GM12878 (cell line): ENCODE measurements at regions not wholly inside any gene's neighbourhood (a gene's known extent, or its start where the extent isn't known, plus 50 kb on each side); places are given as distances from the start of the nearest gene placed in this dataset.
"Not testable (repeated sequence)": the region's sequence is repeated elsewhere in the genome, so short reads cannot be mapped to it uniquely, and the experiment has no call there.

Experiments used
- ATAC-seq: fragments of 200-7000 bp; cut with Tn5 transposase; 3 replicates; pipeline ENCODE4 v1.9.1; 2020; ENCODE audit warnings: mild to moderate bottlenecking, moderate library complexity
- BruUV-seq: library from RNA; stranded (reverse); fragments of 400-500 nt; replicated peaks from 2 replicates; lab custom pipeline; 2021; lab: Mats Ljungman, UMichigan
- CTCF ChIA-PET: fragments of 300-600 bp; sonication (Branson Sonifier 250); formaldehyde crosslinking; extraction: SDS; loops from one replicate; lab custom pipeline; 2021; ENCODE audit warnings: inconsistent platforms; lab: Yijun Ruan, JAX
- POLR2A ChIA-PET: fragments of 350-600 bp; formaldehyde crosslinking; extraction: SDS; loops from one replicate; lab custom pipeline; 2021; ENCODE audit warnings: inconsistent platforms; lab: Charles Lee
- RAD21 ChIA-PET: fragments of 300-600 bp; sonication (Branson Sonifier 250); formaldehyde crosslinking; loops from one replicate; lab custom pipeline; 2023; ENCODE audit warnings: antibody characterized with exemption; ENCODE audit not compliant: unreplicated experiment; lab: Charles Lee
- SMC1A ChIA-PET: fragments of 300-600 bp; sonication (Branson Sonifier 250); formaldehyde crosslinking; loops from one replicate; lab custom pipeline; 2023; ENCODE audit not compliant: unreplicated experiment, uncharacterized antibody; lab: Charles Lee
- DNase-seq: peaks from one replicate; pipeline ENCODE4 v3.0.0-alpha.2; 2011; ENCODE audit warnings: low read depth, low spot score
- FAIRE-seq: peaks from 3 replicates; lab custom pipeline; 2011; peaks lifted over from hg19 to GRCh38; lab: Jason Lieb, UNC
- H2AFZ ChIP-seq: 2 replicates; pipeline ENCODE4 v1.6.0; 2011; ENCODE audit warnings: low read depth, low read length, control low read depth; ENCODE audit not compliant: control insufficient read depth
- H3K27ac ChIP-seq: 2 replicates; pipeline ENCODE4 v1.5.1; 2011; ENCODE audit warnings: control low read depth; ENCODE audit not compliant: control insufficient read depth, insufficient read depth
- H3K27me3 ChIP-seq, 2 experiments: replicated peaks in 1 of 2; 2 replicates each; pipeline versions ENCODE4 v1.6.0 to v1.6.1; 2011; ENCODE audit warnings: low read length in 1 of 2; ENCODE audit not compliant: control insufficient read depth in 2 of 2, insufficient read depth in 2 of 2
- H3K36me3 ChIP-seq, 2 experiments: 2 replicates each; pipeline ENCODE4 v1.5.1; 2011; ENCODE audit warnings: low read length in 1 of 2; ENCODE audit not compliant: control insufficient read depth in 2 of 2, insufficient read depth in 2 of 2
- H3K4me1 ChIP-seq: 2 replicates; pipeline ENCODE4 v1.6.1; 2011; ENCODE audit warnings: mild to moderate bottlenecking, low read length, moderate library complexity, mixed read lengths; ENCODE audit not compliant: control insufficient read depth, insufficient read depth
- H3K4me2 ChIP-seq: 2 replicates; pipeline ENCODE4 v1.6.0; 2011; ENCODE audit warnings: control low read depth; ENCODE audit not compliant: control insufficient read depth, insufficient read depth
- H3K4me3 ChIP-seq: fragments of 200-600 bp; sonication (generic); 2 replicates; pipeline ENCODE4 v1.5.1; 2016
- H3K79me2 ChIP-seq: 2 replicates; pipeline ENCODE4 v1.6.0; 2011; ENCODE audit warnings: low read length; ENCODE audit not compliant: control insufficient read depth, insufficient read depth
- H3K9ac ChIP-seq: 2 replicates; pipeline ENCODE4 v1.8.0; 2011; ENCODE audit warnings: low read length, control low read depth, mixed read lengths; ENCODE audit not compliant: control insufficient read depth, insufficient read depth
- H3K9me3 ChIP-seq: replicated peaks from 3 replicates; pipeline ENCODE4 v1.5.1; 2011; ENCODE audit warnings: mild to moderate bottlenecking, low read length; ENCODE audit not compliant: control insufficient read depth, insufficient read depth
- H4K20me1 ChIP-seq: 2 replicates; pipeline ENCODE4 v1.6.0; 2011; ENCODE audit not compliant: control insufficient read depth, insufficient read depth
- WGBS: methylation state at CpG from one replicate; pipeline ENCODE4 v1.1.6; 2016; ENCODE audit warnings: low lambda C conversion rate; ENCODE audit not compliant: insufficient replicate concordance, insufficient coverage; ENCODE audit errors: missing lambda C conversion rate; 5-methylcytosine and 5-hydroxymethylcytosine counted together
- in situ Hi-C: fragments of 300-500 bp; cut with MboI; formaldehyde crosslinking; loops from 9 replicates; pipeline ENCODE4 v1.14.3; 2018; ENCODE audit warnings: mixed read lengths
- intact Hi-C: fragments of 100-400 bp; cut with micrococcal nuclease; formaldehyde crosslinking; loops from one replicate; pipeline ENCODE4 v1.14.2; 2022; ENCODE audit not compliant: unreplicated experiment

DNA sequence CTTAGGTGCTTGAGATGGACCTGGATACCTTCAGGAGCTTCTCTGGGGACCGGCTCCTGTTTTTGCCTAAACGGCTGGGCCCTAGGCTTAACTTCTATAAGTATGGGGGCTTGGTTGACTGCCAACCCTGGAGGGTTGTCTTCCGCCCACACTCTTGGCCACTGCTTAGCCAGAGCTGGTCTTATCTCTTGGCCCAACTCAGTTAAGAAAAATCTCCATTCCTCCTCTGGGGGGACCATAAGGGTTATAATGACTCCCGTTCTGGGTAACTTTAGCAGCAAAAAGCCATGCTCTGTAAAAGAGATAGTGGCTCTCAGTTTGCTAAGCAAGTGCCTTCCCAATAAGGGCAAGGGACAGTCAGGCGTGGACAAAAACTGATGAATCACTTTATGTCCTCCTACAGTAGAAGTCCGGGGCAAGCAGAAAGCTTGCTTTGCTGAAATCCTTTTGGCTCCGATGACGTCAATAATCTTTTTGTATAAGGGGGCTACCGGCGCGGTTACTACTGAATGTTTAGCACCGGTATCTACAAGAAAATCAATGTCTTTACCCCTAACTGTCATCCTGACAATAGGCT is 130.0 kb upstream of the CCZ1B start:
- intact Hi-C loops, FAIRE-seq, BruUV-seq, H4K20me1 ChIP-seq, H3K27me3 ChIP-seq, DNase-seq, CTCF ChIA-PET, H3K79me2 ChIP-seq, H2AFZ ChIP-seq, H3K36me3 ChIP-seq, RAD21 ChIA-PET, H3K4me2 ChIP-seq, ATAC-seq, SMC1A ChIA-PET, H3K4me1 ChIP-seq, POLR2A ChIA-PET, H3K4me3 ChIP-seq, H3K27ac ChIP-seq, H3K9me3 ChIP-seq, H3K9ac ChIP-seq: not testable (repeated sequence)
- in situ Hi-C loops: loop anchor here (10.0 kb wide), 2 partner anchors 579 to 1269 kb away; partner anchors contain the start of gene COL28A1
- 61% methylated on average over 12 of the region's 12 CpGs for WGBS

DNA sequence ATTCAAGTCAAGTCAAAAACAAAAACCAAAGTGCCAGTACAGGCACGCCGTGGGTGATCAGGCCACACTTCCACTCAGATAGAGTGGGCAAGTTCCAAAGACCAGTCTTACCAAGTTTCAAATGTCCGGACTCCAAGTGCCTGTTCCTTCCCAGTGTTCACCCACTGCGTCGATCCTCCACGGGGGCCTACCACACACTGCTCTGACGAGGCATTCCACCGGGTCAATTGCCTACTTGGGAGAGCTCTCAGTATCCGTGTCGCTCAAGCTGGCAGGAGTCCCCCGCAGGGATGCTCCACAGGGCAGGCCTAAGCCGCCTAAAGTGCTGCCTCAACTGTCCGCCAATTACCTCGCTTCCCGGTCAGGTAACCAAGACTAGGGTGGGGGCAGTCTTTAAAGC is 132.3 kb upstream of the CCZ1B start:
- H3K36me3 ChIP-seq, H4K20me1 ChIP-seq, intact Hi-C loops, H3K79me2 ChIP-seq, DNase-seq, H3K9me3 ChIP-seq, ATAC-seq, H3K27me3 ChIP-seq, H2AFZ ChIP-seq, FAIRE-seq, H3K27ac ChIP-seq, H3K4me3 ChIP-seq, SMC1A ChIA-PET, BruUV-seq, H3K4me2 ChIP-seq, CTCF ChIA-PET, H3K4me1 ChIP-seq, RAD21 ChIA-PET, H3K9ac ChIP-seq, POLR2A ChIA-PET: not testable (repeated sequence)
- in situ Hi-C loops: loop anchor here (10.0 kb wide), 2 partner anchors 576 to 1266 kb away; partner anchors contain the start of gene COL28A1
- WGBS: 58% methylated on average over 15 of the region's 15 CpGs

DNA sequence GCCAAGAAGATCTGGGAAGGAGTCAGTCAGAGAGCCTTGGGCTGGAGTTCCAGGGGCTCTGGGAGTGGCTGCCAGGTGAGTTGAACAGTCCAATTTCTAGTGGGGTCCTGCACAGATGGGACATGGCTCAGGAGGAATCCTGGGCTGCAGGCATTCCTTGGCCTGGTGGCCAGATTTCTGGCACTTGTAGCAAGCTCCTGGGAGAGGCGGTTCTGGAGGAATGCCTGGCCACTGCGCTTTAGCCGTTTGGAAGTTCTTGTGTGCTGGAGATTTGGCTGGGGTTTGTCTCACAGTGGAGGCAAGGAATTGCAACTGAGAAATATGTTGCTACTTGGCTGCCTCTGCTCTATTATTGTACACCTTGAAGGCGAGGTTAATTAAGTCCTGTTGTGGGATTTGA is 133.9 kb upstream of the CCZ1B start:
- CTCF ChIA-PET, ATAC-seq: not testable (repeated sequence)
- in situ Hi-C loops: loop anchor here (10.0 kb wide), 2 partner anchors 575 to 1265 kb away; partner anchors contain the start of gene COL28A1

DNA sequence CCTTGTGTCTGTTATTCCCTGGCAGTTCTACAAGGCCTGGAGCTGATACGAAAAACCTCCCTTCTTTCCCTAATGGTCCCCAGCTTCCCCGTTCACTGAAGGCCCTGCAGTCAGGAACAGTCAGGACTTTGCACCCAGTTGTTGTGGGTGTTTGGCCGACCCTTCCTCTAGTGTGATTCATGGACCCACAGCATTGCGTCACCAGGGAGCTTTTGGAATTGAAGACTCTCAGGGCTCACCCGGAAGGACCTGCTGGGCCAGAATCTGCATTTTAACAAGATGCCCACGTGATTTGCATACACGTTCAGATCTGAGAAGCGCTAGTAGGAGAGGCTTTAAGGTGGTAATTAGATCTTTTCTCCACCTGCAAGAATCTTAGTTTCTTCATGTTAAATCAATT is 136.8 kb upstream of the CCZ1B start:
- H3K36me3 ChIP-seq, H3K27ac ChIP-seq, H4K20me1 ChIP-seq, H3K9me3 ChIP-seq, H3K4me1 ChIP-seq, RAD21 ChIA-PET, H3K9ac ChIP-seq, POLR2A ChIA-PET, H2AFZ ChIP-seq, H3K27me3 ChIP-seq, H3K79me2 ChIP-seq, H3K4me3 ChIP-seq, DNase-seq, in situ Hi-C loops, SMC1A ChIA-PET, ATAC-seq, H3K4me2 ChIP-seq, CTCF ChIA-PET, FAIRE-seq, BruUV-seq: not testable (repeated sequence)
- 25% methylated on average over 8 of the region's 8 CpGs for WGBS
- intact Hi-C loops: loop anchor here (10.0 kb wide), 1 partner anchor 1332 kb away; no protein-coding TSS in a partner anchor

More for the DNA sequence above, 133.9 kb upstream of the CCZ1B start:
- SMC1A ChIA-PET, H3K4me2 ChIP-seq, H2AFZ ChIP-seq, H3K4me1 ChIP-seq, H3K36me3 ChIP-seq, RAD21 ChIA-PET, H3K9ac ChIP-seq, FAIRE-seq, H3K27ac ChIP-seq, H3K27me3 ChIP-seq, POLR2A ChIA-PET, H4K20me1 ChIP-seq, H3K9me3 ChIP-seq, DNase-seq, BruUV-seq, H3K4me3 ChIP-seq, H3K79me2 ChIP-seq: not testable (repeated sequence)
- 16% methylated on average over 4 of the region's 4 CpGs for WGBS
- intact Hi-C loops: loop anchor here (10.0 kb wide), 1 partner anchor 1335 kb away; no protein-coding TSS in a partner anchor
